ENCODE measurements at regions not wholly inside any gene's neighbourhood (a gene's known extent, or its start where the extent isn't known, plus 50 kb on each side); places are given as distances from the start of the nearest gene placed in this dataset.

DNA sequence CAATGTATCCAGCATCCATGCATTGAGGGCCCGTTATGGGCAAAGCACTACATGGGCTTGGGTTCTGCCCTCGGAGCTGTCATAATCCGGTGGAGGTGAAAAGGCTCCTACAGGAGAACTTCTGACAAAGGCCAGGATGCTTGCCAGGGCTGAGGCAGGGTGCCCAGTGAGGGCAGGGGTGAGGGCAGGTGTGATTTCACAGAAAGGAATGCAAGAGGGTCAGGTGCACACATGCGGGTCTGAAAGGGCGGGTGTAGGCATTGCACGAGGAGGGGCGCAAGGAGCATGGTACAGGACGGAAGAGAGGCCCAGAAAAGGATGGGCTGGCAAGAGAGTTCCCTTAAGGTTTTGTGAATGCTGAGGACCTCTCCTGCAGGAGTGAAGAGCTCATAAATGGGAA lies 348.0 kb downstream of the BTBD3 start:
- Histone ChIP-seq H3K27me3 (ENCODE audit: control insufficient read depth in 1 of 2, insufficient read depth in 2 of 2, low read length in 2 of 2) (no peaks in the 10 kb centered on the region), H3K27ac (ENCODE audit: low read length) (no peak overlapping the region), H3K36me3 (ENCODE audit: control insufficient read depth in 2 of 2, insufficient read depth in 2 of 2, low read length in 2 of 2) (no peaks in the 10 kb centered on the region), H3K9ac (ENCODE audit: low read length in 2 of 2) (no peak overlapping the region), H3K4me1 (ENCODE audit: control insufficient read depth, insufficient read depth, low read length) (no peaks in the 10 kb centered on the region), H3K4me3 (ENCODE audit: low read length in 2 of 2) (no peak overlapping the region), H3K9me3 (ENCODE audit: control insufficient read depth in 2 of 2, low read length in 2 of 2) (no peaks in the 10 kb centered on the region)

GRCh38 chr20:12269579-12269978 lies 351.9 kb downstream of the BTBD3 start:
- no peaks in the 10 kb centered on the region for H3K4me1 ChIP-seq (ENCODE audit: control insufficient read depth, insufficient read depth, low read length)
- no peak overlapping the region for H3K27ac ChIP-seq (ENCODE audit: low read length)
- no peak overlapping the region for H3K9ac ChIP-seq (ENCODE audit: low read length in 2 of 2)
- H3K4me3 ChIP-seq (ENCODE audit: low read length in 2 of 2) = no peak overlapping the region
- H3K36me3 ChIP-seq (ENCODE audit: control insufficient read depth in 2 of 2, insufficient read depth in 2 of 2, low read length in 2 of 2) = no peaks in the 10 kb centered on the region
- H3K27me3 ChIP-seq (ENCODE audit: control insufficient read depth in 1 of 2, insufficient read depth in 2 of 2, low read length in 2 of 2) = no peaks in the 10 kb centered on the region
- H3K9me3 ChIP-seq (ENCODE audit: control insufficient read depth in 2 of 2, low read length in 2 of 2) = no peaks in the 10 kb centered on the region

- H3K36me3 ChIP-seq (ENCODE audit: control insufficient read depth in 2 of 2, insufficient read depth in 2 of 2, low read length in 2 of 2) = no peaks in the 10 kb centered on the region
- no peak overlapping the region for H3K4me3 ChIP-seq (ENCODE audit: low read length in 2 of 2)
- H3K4me1 ChIP-seq (ENCODE audit: control insufficient read depth, insufficient read depth, low read length) = no peaks in the 10 kb centered on the region
- H3K9me3 ChIP-seq (ENCODE audit: control insufficient read depth in 2 of 2, low read length in 2 of 2) = no peaks in the 10 kb centered on the region
- no peak overlapping the region for H3K27ac ChIP-seq (ENCODE audit: low read length)
- no peaks in the 10 kb centered on the region for H3K27me3 ChIP-seq (ENCODE audit: control insufficient read depth in 1 of 2, insufficient read depth in 2 of 2, low read length in 2 of 2)
- no peak overlapping the region for H3K9ac ChIP-seq (ENCODE audit: low read length in 2 of 2)
These were observed 353.2 kb downstream of the BTBD3 start for GRCh38 chr20:12270863-12271262.

DNA sequence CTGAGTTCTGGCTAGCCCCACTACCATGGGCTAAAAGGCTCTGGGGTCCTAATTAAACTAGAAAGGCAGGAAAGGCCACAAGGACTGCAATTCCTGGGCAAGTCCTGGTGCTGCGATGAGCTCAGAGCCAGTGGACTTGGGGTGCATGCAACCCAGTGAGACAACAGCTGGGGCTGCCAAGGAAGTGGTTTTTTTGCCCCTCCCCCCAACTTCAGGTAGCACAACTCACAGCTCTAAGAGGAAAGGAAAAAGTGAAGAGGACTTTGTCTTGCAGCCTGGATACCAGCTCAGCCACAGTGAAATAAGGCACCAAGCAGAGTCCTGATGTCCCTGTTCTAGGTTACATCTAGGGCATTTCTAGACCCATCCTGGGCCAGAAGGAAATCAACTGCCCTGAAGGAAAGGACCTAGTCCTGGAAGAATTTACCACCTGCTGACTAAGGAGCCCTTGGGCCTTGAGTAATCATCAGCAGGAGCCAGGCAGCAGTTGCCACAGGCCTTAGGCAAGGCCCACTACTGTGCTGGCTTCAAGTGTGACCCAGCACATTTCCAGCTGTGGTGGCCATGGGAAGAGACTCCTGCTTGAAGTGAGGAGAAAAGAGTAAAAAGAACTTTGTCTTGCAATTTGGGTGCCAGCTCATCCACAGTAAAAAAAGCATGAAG lies 358.4 kb downstream of the BTBD3 start:
- no peak overlapping the region for H3K27ac ChIP-seq (ENCODE audit: low read length)
- no peaks in the 10 kb centered on the region for H3K9me3 ChIP-seq (ENCODE audit: control insufficient read depth in 2 of 2, low read length in 2 of 2)
- H3K4me1 ChIP-seq (ENCODE audit: control insufficient read depth, insufficient read depth, low read length) = no peaks in the 10 kb centered on the region
- H3K9ac ChIP-seq (ENCODE audit: low read length in 2 of 2) = no peak overlapping the region
- H3K36me3 ChIP-seq (ENCODE audit: control insufficient read depth in 2 of 2, insufficient read depth in 2 of 2, low read length in 2 of 2) = no peaks in the 10 kb centered on the region
- H3K4me3 ChIP-seq (ENCODE audit: low read length in 2 of 2) = no peak overlapping the region
- H3K27me3 ChIP-seq (ENCODE audit: control insufficient read depth in 1 of 2, insufficient read depth in 2 of 2, low read length in 2 of 2) = no peaks in the 10 kb centered on the region

- H3K27ac ChIP-seq (ENCODE audit: low read length) = no peak overlapping the region
- no peak overlapping the region for H3K9ac ChIP-seq (ENCODE audit: low read length in 2 of 2)
- H3K36me3 ChIP-seq (ENCODE audit: control insufficient read depth in 2 of 2, insufficient read depth in 2 of 2, low read length in 2 of 2) = no peaks in the 10 kb centered on the region
- no peaks in the 10 kb centered on the region for H3K9me3 ChIP-seq (ENCODE audit: control insufficient read depth in 2 of 2, low read length in 2 of 2)
- H3K4me3 ChIP-seq (ENCODE audit: low read length in 2 of 2) = no peak overlapping the region
- H3K4me1 ChIP-seq (ENCODE audit: control insufficient read depth, insufficient read depth, low read length) = no peaks in the 10 kb centered on the region
- H3K27me3 ChIP-seq (ENCODE audit: control insufficient read depth in 1 of 2, insufficient read depth in 2 of 2, low read length in 2 of 2) = no peaks in the 10 kb centered on the region
These were observed 369.9 kb downstream of the BTBD3 start for GRCh38 chr20:12287575-12287974.

DNA sequence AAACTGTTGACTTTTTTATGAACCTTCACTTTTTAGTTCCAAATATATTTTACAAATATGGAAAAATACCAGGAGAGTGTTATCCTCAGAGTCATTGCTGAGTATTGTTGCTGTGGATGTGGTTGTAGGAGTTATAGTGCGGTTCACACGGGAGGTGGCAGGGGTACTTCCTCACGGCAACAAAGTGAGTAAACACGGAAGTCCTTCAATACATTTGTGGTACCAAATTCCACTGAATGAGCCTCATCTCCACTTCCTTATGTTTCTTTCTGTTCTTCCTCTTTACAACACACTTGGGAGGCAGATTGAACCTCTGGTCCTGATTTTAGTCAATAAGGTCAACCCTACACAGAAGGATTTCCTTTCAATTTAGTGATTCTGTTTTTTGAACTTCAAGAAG lies 371.8 kb downstream of the BTBD3 start:
- H3K4me3 ChIP-seq (ENCODE audit: low read length in 2 of 2) = no peak overlapping the region
- H3K4me1 ChIP-seq (ENCODE audit: control insufficient read depth, insufficient read depth, low read length) = no peaks in the 10 kb centered on the region
- no peaks in the 10 kb centered on the region for H3K36me3 ChIP-seq (ENCODE audit: control insufficient read depth in 2 of 2, insufficient read depth in 2 of 2, low read length in 2 of 2)
- H3K9ac ChIP-seq (ENCODE audit: low read length in 2 of 2) = no peak overlapping the region
- no peaks in the 10 kb centered on the region for H3K9me3 ChIP-seq (ENCODE audit: control insufficient read depth in 2 of 2, low read length in 2 of 2)
- H3K27me3 ChIP-seq (ENCODE audit: control insufficient read depth in 1 of 2, insufficient read depth in 2 of 2, low read length in 2 of 2) = no peaks in the 10 kb centered on the region
- no peak overlapping the region for H3K27ac ChIP-seq (ENCODE audit: low read length)

GRCh38 chr20:12291386-12291785 lies 373.7 kb downstream of the BTBD3 start:
- Histone ChIP-seq H3K9ac (ENCODE audit: low read length in 2 of 2) (no peak overlapping the region), H3K4me1 (ENCODE audit: control insufficient read depth, insufficient read depth, low read length) (no peaks in the 10 kb centered on the region), H3K9me3 (ENCODE audit: control insufficient read depth in 2 of 2, low read length in 2 of 2) (no peaks in the 10 kb centered on the region), H3K4me3 (ENCODE audit: low read length in 2 of 2) (no peak overlapping the region), H3K27me3 (ENCODE audit: control insufficient read depth in 1 of 2, insufficient read depth in 2 of 2, low read length in 2 of 2) (no peaks in the 10 kb centered on the region), H3K36me3 (ENCODE audit: control insufficient read depth in 2 of 2, insufficient read depth in 2 of 2, low read length in 2 of 2) (no peaks in the 10 kb centered on the region), H3K27ac (ENCODE audit: low read length) (no peak overlapping the region)

- Histone ChIP-seq H3K36me3 (ENCODE audit: control insufficient read depth in 2 of 2, insufficient read depth in 2 of 2, low read length in 2 of 2) (no peaks in the 10 kb centered on the region), H3K9ac (ENCODE audit: low read length in 2 of 2) (no peak overlapping the region), H3K4me3 (ENCODE audit: low read length in 2 of 2) (no peak overlapping the region), H3K4me1 (ENCODE audit: control insufficient read depth, insufficient read depth, low read length) (no peaks in the 10 kb centered on the region), H3K9me3 (ENCODE audit: control insufficient read depth in 2 of 2, low read length in 2 of 2) (peaks cover 0 to 6% of the 10 kb centered on the region in 2 donors), H3K27me3 (ENCODE audit: control insufficient read depth in 1 of 2, insufficient read depth in 2 of 2, low read length in 2 of 2) (no peaks in the 10 kb centered on the region), H3K27ac (ENCODE audit: low read length) (no peak overlapping the region)
These were observed 376.2 kb downstream of the BTBD3 start for GRCh38 chr20:12293900-12294299.

GRCh38 chr20:12294678-12295077 lies 377.0 kb downstream of the BTBD3 start:
- no peak overlapping the region for H3K4me3 ChIP-seq (ENCODE audit: low read length in 2 of 2)
- H3K27me3 ChIP-seq (ENCODE audit: control insufficient read depth in 1 of 2, insufficient read depth in 2 of 2, low read length in 2 of 2) = no peaks in the 10 kb centered on the region
- no peak overlapping the region for H3K27ac ChIP-seq (ENCODE audit: low read length)
- H3K4me1 ChIP-seq (ENCODE audit: control insufficient read depth, insufficient read depth, low read length) = no peaks in the 10 kb centered on the region
- no peaks in the 10 kb centered on the region for H3K36me3 ChIP-seq (ENCODE audit: control insufficient read depth in 2 of 2, insufficient read depth in 2 of 2, low read length in 2 of 2)
- peaks cover 0 to 8% of the 10 kb centered on the region in 2 donors for H3K9me3 ChIP-seq (ENCODE audit: control insufficient read depth in 2 of 2, low read length in 2 of 2)
- no peak overlapping the region for H3K9ac ChIP-seq (ENCODE audit: low read length in 2 of 2)

DNA sequence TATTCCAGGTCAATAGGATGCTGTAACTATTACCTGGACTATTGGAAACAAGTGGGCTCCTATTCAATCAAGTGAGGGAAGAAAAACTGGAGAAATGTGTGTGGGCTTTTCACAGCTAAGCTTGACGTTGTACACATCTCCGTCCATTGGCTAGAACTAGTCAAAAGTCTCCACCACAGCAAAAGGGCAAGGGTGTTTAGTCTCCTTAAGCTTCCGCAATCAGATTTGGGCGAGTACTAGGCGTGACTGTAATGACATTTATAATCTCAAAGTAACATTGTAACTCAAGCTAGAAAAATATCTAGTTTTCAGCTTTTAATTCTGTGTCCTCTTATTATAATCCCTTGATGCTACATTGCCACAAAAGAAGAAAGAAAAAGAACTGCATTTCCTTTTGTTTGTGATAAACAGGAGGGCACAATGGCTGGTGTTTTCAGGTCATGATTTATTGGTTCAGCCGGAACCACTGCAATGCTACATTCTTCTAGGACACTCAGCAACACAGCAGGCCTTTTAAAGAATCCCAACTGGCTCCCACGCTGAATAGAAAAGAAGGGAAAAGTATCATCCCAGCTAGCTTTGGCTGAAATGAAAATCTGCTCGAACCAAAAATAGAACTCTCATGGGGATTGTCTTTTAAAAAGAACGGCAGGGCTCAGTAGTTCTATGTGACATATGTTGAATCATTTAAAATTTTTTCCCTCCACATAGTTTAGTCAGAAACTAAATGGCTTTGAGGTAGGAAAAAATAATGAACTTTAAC lies 387.7 kb downstream of the BTBD3 start:
- H3K9me3 ChIP-seq (ENCODE audit: control insufficient read depth in 2 of 2, low read length in 2 of 2) = no peaks in the 10 kb centered on the region
- H3K27ac ChIP-seq (ENCODE audit: low read length) = no peak overlapping the region
- H3K27me3 ChIP-seq (ENCODE audit: control insufficient read depth in 1 of 2, insufficient read depth in 2 of 2, low read length in 2 of 2) = no peaks in the 10 kb centered on the region
- no peaks in the 10 kb centered on the region for H3K36me3 ChIP-seq (ENCODE audit: control insufficient read depth in 2 of 2, insufficient read depth in 2 of 2, low read length in 2 of 2)
- H3K4me1 ChIP-seq (ENCODE audit: control insufficient read depth, insufficient read depth, low read length) = no peaks in the 10 kb centered on the region
- no peak overlapping the region for H3K4me3 ChIP-seq (ENCODE audit: low read length in 2 of 2)
- no peak overlapping the region for H3K9ac ChIP-seq (ENCODE audit: low read length in 2 of 2)

DNA sequence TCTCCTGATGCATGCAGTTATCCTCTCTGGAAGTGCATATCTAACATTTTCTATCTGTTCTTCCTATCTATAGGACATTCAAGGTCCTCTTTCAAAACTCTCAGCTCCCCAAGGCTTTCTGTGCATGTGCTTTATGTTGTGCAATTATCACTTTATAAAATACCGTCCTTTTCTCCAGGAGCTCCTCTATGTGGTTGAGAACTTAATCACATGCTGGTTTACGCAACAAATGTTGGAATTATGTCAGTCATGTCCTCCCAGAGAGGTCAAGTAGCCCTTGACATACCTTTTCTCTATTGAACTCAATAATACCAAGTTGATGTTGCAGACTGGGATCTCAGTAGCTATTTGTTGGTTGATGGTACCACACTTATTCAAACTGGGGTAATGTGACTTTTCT lies 388.4 kb downstream of the BTBD3 start:
- H3K27ac ChIP-seq (ENCODE audit: low read length) = no peak overlapping the region

More for the DNA sequence above, 388.4 kb downstream of the BTBD3 start:
- H3K36me3 ChIP-seq (ENCODE audit: control insufficient read depth in 2 of 2, insufficient read depth in 2 of 2, low read length in 2 of 2) = no peaks in the 10 kb centered on the region
- H3K4me3 ChIP-seq (ENCODE audit: low read length in 2 of 2) = no peak overlapping the region
- H3K9me3 ChIP-seq (ENCODE audit: control insufficient read depth in 2 of 2, low read length in 2 of 2) = peaks cover 0 to 3% of the 10 kb centered on the region in 2 donors
- no peaks in the 10 kb centered on the region for H3K27me3 ChIP-seq (ENCODE audit: control insufficient read depth in 1 of 2, insufficient read depth in 2 of 2, low read length in 2 of 2)
- no peaks in the 10 kb centered on the region for H3K4me1 ChIP-seq (ENCODE audit: control insufficient read depth, insufficient read depth, low read length)
- H3K9ac ChIP-seq (ENCODE audit: low read length in 2 of 2) = no peak overlapping the region
